Activated CD4-positive, alpha-beta T cell treated with anti-CD3 and anti-CD28 coated beads, Interleukin-2, amount 10 ng/mL, durations not matched to agents 24 days and 14 days (primary cell): ENCODE measurements at regions not wholly inside any gene's neighbourhood (a gene's known extent, or its start where the extent isn't known, plus 50 kb on each side); places are given as distances from the start of the nearest gene placed in this dataset.
"Not testable (repeated sequence)": the region's sequence is repeated elsewhere in the genome, so short reads cannot be mapped to it uniquely, and the experiment has no call there.

Experiments
- DNase-seq: peaks from one replicate; pipeline ENCODE4 v3.0.0; 2022
- H3K27ac Mint-ChIP-seq: one replicate; pipeline ENCODE4 v1.8.0; 2022; ENCODE audit warnings: mild to moderate bottlenecking, mixed read lengths
- H3K27me3 Mint-ChIP-seq: one replicate; pipeline ENCODE4 v1.8.0; 2022; ENCODE audit warnings: mixed read lengths
- H3K36me3 Mint-ChIP-seq: one replicate; pipeline ENCODE4 v1.8.0; 2022; ENCODE audit warnings: low read depth, mild to moderate bottlenecking, mixed read lengths
- H3K4me1 Mint-ChIP-seq: one replicate; pipeline ENCODE4 v1.8.0; 2021; ENCODE audit warnings: mixed read lengths
- H3K4me3 Mint-ChIP-seq: one replicate; pipeline ENCODE4 v1.8.0; 2022; ENCODE audit warnings: mild to moderate bottlenecking, moderate library complexity, mixed read lengths
- H3K9me3 Mint-ChIP-seq: one replicate; pipeline ENCODE4 v1.8.0; 2021; ENCODE audit warnings: mixed read lengths
- intact Hi-C: fragments of 100-400 bp; cut with micrococcal nuclease; formaldehyde crosslinking; loops from one replicate; pipeline ENCODE4 v1.15.1; 2023

DNA sequence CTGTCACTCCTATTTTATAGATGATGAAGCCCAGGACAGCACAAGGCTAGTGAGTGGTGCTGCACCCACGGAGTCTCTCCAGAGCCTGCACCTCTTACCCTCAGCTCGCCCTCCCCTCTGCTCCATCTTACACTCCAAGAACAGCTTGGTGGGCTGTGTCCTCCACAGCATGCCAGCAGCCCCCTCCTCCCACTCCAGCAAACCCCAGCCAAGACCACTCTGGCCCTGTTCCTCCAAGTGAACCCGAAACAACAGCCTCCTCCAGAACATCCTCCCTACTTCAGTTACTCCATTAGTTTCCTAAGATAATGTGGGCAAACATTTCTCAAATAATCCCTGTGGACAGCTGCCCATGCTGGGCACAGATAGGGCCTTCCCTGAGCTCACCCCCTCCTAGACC, 62.7 kb upstream of the KLF7 start:
- no peak overlapping the region for H3K4me3 Mint-ChIP-seq
- peaks cover 42% of the 10 kb centered on the region for H3K4me1 Mint-ChIP-seq
- DNase-seq = no peak
- no peaks in the 10 kb centered on the region for H3K36me3 Mint-ChIP-seq
- peaks cover 9% of the 10 kb centered on the region for H3K9me3 Mint-ChIP-seq
- H3K27me3 Mint-ChIP-seq = no peaks in the 10 kb centered on the region
- H3K27ac Mint-ChIP-seq = no peak overlapping the region
- intact Hi-C loops = loop anchor here (10.0 kb wide), 1 partner anchor 434 kb away; no protein-coding TSS in a partner anchor

DNA sequence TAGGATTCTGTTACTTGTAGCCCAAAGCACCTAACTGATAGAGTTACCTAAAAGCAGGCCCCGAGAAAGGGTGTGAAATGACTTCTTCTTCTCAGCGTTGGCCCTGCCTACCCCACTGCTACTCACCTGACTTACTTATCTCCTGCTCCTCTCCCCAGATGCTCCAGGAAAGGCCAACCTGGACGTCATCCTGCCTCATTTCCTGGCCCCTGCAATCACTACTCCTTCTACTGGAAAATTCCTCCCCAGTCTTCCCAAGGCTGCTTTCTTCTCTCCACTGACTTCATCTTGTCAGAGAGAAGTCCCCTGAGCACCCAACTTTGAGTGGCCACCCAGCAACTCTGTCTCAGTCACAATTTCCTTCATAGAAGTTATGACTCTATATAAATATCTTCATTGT, 63.4 kb upstream of the KLF7 start:
- no peak for DNase-seq
- Mint-ChIP-seq H3K4me3 (no peak overlapping the region), H3K27me3 (no peaks in the 10 kb centered on the region), H3K9me3 (peaks cover 14% of the 10 kb centered on the region), H3K4me1 (peaks cover 42% of the 10 kb centered on the region), H3K27ac (no peak overlapping the region), H3K36me3 (no peaks in the 10 kb centered on the region)
- intact Hi-C loops = loop anchor here (10.0 kb wide), 1 partner anchor 434 kb away; no protein-coding TSS in a partner anchor

GRCh38 chr2:207230261-207231105, 64.7 kb upstream of the KLF7 start:
- Mint-ChIP-seq H3K27me3 (no peaks in the 10 kb centered on the region), H3K27ac (peak overlapping the region; percentile 56), H3K4me3 (no peak overlapping the region), H3K4me1 (peaks cover 35% of the 10 kb centered on the region), H3K9me3 (peaks cover 14% of the 10 kb centered on the region), H3K36me3 (no peaks in the 10 kb centered on the region)
- intact Hi-C loops = loop anchor here (1.0 kb wide), 1 partner anchor 9 kb away; no protein-coding TSS in a partner anchor
- peak; percentile 60 for DNase-seq

- H3K36me3 Mint-ChIP-seq = no peaks in the 10 kb centered on the region
- H3K27me3 Mint-ChIP-seq = no peaks in the 10 kb centered on the region
- H3K9me3 Mint-ChIP-seq = peaks cover 14% of the 10 kb centered on the region
- peaks cover 32% of the 10 kb centered on the region for H3K4me1 Mint-ChIP-seq
- intact Hi-C loops = no loop called here
- peak overlapping the region; percentile 34 for H3K27ac Mint-ChIP-seq
- no peak overlapping the region for H3K4me3 Mint-ChIP-seq
- DNase-seq = peak; percentile 59
Measured at GRCh38 chr2:207231106-207231865, 65.5 kb upstream of the KLF7 start.

- intact Hi-C loops = no loop called here
- Mint-ChIP-seq H3K27ac (peak overlapping the region; percentile 34), H3K4me3 (no peak overlapping the region), H3K27me3 (no peaks in the 10 kb centered on the region), H3K4me1 (peaks cover 25% of the 10 kb centered on the region), H3K9me3 (peaks cover 14% of the 10 kb centered on the region), H3K36me3 (no peaks in the 10 kb centered on the region)
- no peak for DNase-seq
Measured at GRCh38 chr2:207231967-207232366, 66.2 kb upstream of the KLF7 start.

DNA sequence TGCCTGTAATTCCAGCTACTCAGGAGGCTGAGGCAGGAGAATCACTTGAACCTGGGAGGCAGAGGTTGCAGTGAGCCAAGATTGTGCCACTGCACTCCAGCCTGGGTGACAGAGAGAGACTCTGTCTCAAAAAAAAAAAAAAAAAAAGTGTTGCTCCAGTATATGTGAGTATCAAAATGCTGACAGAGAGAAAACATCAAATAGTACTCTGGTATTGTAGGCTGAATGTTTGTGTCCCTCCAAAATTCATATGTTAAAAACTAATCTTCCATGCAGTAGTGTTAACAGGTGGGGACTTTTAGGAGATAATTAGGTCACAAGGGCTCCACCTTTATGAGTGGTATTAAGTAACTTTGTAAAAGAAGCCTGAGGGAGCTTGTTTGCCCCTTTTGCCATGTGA, 67.4 kb upstream of the KLF7 start:
- Mint-ChIP-seq H3K9me3 (peaks cover 20% of the 10 kb centered on the region), H3K4me1 (peaks cover 31% of the 10 kb centered on the region)
- intact Hi-C loops, H3K4me3 Mint-ChIP-seq, H3K27ac Mint-ChIP-seq, H3K36me3 Mint-ChIP-seq, DNase-seq, H3K27me3 Mint-ChIP-seq: not testable (repeated sequence)

GRCh38 chr2:207233731-207234130, 68.0 kb upstream of the KLF7 start:
- Mint-ChIP-seq H3K36me3 (no peaks in the 10 kb centered on the region), H3K4me3 (no peak overlapping the region), H3K4me1 (peaks cover 37% of the 10 kb centered on the region), H3K27ac (no peak overlapping the region), H3K9me3 (peaks cover 20% of the 10 kb centered on the region), H3K27me3 (no peaks in the 10 kb centered on the region)
- intact Hi-C loops = no loop called here
- DNase-seq = no peak

DNA sequence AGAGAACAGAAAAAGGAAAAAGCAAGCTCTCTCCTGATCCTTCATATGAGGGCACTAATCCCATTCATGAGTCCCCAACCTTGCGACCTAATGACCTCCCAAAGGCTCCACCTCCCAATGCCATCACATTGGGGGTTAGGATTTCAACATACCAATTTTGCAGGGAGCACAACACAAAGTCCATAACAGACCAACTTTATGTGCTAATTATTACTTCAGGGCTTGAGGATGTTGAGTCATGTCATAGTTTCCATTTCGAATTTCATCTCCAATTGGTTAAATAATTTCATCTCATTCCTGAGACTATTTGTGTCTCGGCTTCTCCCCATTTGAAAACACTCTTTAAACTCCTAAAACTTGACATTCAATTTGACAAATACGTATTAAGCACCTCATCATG, 69.9 kb upstream of the KLF7 start:
- Mint-ChIP-seq H3K36me3 (no peaks in the 10 kb centered on the region), H3K4me1 (peaks cover 43% of the 10 kb centered on the region), H3K4me3 (no peak overlapping the region), H3K9me3 (peaks cover 15% of the 10 kb centered on the region), H3K27me3 (no peaks in the 10 kb centered on the region), H3K27ac (no peak overlapping the region)
- intact Hi-C loops = no loop called here
- DNase-seq = no peak

- intact Hi-C loops = no loop called here
- Mint-ChIP-seq H3K4me1 (peaks cover 36% of the 10 kb centered on the region), H3K36me3 (no peaks in the 10 kb centered on the region), H3K4me3 (no peak overlapping the region), H3K27ac (no peak overlapping the region), H3K27me3 (no peaks in the 10 kb centered on the region), H3K9me3 (peaks cover 12% of the 10 kb centered on the region)
- no peak for DNase-seq
Measured at GRCh38 chr2:207236156-207236935, 70.6 kb upstream of the KLF7 start.

DNA sequence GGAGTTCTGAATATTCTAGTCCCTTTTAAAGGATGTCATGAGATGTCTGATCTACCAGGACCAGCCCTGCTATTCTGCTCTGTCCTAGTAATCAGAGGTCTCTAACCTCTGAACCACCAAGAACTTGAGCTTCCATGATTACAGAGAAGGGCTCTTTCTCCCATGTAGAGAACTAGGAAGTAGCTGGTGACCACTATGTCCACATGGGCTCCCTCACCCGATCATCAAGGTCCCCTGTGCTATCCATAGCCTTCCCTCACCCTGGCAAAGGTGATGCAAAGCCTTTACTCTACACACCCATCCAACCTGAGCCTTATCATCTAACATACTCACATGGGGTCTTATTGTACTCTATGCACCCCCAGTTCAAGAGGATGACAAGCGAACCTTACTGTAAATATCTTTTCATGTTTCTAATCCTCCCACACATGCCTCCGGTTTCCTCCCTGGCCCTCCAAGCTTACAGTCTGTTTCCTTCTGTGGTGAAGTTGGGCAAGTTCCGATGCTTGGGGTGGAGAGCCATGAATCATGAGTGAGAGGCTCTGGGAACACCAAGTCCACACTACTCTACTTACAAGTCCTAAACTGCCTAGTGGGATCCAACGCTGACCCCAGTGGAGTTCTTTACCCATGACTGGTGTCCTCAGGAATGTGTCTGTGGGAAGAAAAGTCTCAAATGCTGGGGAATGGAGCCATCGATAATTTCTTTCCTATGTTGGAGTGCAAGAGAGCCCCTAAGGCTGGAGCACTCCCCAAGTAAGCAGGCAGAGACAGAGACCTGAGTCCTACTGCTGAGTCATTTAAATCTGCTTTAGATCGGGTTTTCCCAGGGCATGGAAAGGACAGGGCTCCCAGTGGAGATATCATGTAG, 73.3 kb upstream of the KLF7 start:
- Mint-ChIP-seq H3K27me3 (no peaks in the 10 kb centered on the region), H3K9me3 (peaks cover 7% of the 10 kb centered on the region), H3K27ac (peak overlapping the region; percentile 76), H3K4me3 (peak overlapping the region; percentile 49), H3K4me1 (peaks cover 42% of the 10 kb centered on the region), H3K36me3 (no peaks in the 10 kb centered on the region)
- DNase-seq = peak; percentile 73
- intact Hi-C loops = loop anchor here (1.0 kb wide), 2 partner anchors 9 to 78 kb away; no protein-coding TSS in a partner anchor

- peak overlapping the region; percentile 49 for H3K4me3 Mint-ChIP-seq
Measured at GRCh38 chr2:207239754-207240494, 74.2 kb upstream of the KLF7 start.

DNA sequence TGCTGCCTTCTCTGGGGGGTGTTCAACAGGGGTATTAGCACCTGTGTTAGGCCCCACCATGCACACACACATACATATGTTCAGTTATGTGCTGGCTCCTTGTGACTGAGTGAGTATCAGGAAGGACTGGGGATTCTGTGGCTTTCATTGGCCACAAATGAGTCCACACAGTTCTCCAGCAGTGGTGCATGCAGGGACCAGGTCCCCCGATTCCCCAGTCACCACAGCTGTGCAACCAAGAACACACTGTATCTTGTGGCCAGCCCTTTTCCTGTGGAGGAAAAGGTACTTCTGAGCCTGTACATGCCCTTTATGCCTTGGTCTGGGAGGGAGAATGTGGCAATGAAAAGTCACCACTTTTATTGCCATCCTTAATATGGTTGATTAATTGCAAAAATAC, 74.9 kb upstream of the KLF7 start:
- Mint-ChIP-seq H3K27me3 (no peaks in the 10 kb centered on the region), H3K27ac (no peak overlapping the region), H3K36me3 (no peaks in the 10 kb centered on the region), H3K4me1 (peaks cover 41% of the 10 kb centered on the region), H3K9me3 (peaks cover 7% of the 10 kb centered on the region), H3K4me3 (no peak overlapping the region)
- intact Hi-C loops = loop anchor here (1.0 to 5.0 kb wide), 7 partner anchors 16 to 232 kb away; no protein-coding TSS in a partner anchor
- DNase-seq = peak; percentile 68

More at GRCh38 chr2:207239754-207240494, 74.2 kb upstream of the KLF7 start:
- peak; percentile 61 for DNase-seq
- peaks cover 7% of the 10 kb centered on the region for H3K9me3 Mint-ChIP-seq
- intact Hi-C loops = loop anchor here (1.0 to 5.0 kb wide), 6 partner anchors 10 to 232 kb away; no protein-coding TSS in a partner anchor
- H3K4me1 Mint-ChIP-seq = peaks cover 47% of the 10 kb centered on the region
- peak overlapping the region; percentile 76 for H3K27ac Mint-ChIP-seq
- H3K36me3 Mint-ChIP-seq = no peaks in the 10 kb centered on the region
- no peaks in the 10 kb centered on the region for H3K27me3 Mint-ChIP-seq
